ENCODE measurements at regions not wholly inside any gene's neighbourhood (a gene's known extent, or its start where the extent isn't known, plus 50 kb on each side); places are given as distances from the start of the nearest gene placed in this dataset.

- Histone ChIP-seq H3K36me3 (ENCODE audit: control insufficient read depth in 2 of 2, insufficient read depth in 1 of 2, low read length in 2 of 2) (no peaks in the 10 kb centered on the region), H3K4me1 (ENCODE audit: control insufficient read depth, insufficient read depth, low read length) (no peaks in the 10 kb centered on the region), H3K27ac (ENCODE audit: extremely low read depth, low read depth, low read length) (no peak overlapping the region), H3K4me3 (ENCODE audit: low read depth, low read length) (no peak overlapping the region), H3K9me3 (ENCODE audit: control insufficient read depth, insufficient read depth, low read depth, low read length) (no peaks in the 10 kb centered on the region; the same call in 1 of the 2 replicates)
- ChIA-PET POLR2A (no interaction called here), CTCF (interaction anchor here (1.2 kb wide), 1 partner anchor 92 kb away, joined by 6 read pairs; no protein-coding TSS in a partner anchor)
- TF ChIP-seq ATF2 (tag by site-specific recombination; IDR thresholded peaks at IDR 0.05; ENCODE audit: low read depth): no peak
These were observed 302.9 kb upstream of the RARB start for GRCh38 chr3:25125201-25125600.

DNA sequence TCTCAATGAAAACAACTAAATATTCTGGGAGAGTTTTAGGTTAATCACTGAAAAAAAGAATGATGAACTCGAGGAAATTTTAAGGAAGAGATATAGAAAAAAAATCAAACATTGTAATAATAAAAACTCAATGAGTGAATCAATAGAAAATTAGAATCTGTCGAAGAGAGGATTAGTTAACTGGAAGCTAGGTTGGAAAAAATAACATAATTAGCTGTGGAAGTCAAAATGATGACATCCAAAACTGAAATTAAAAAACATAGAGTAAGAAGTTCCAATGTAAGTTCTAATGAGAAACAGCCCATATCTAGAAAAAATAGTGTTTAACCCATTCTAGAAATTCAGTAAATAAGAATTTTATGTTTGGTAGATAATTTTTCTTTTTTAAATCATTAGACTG, 299.3 kb upstream of the RARB start:
- no peak overlapping the region for H3K27ac ChIP-seq (ENCODE audit: extremely low read depth, low read depth, low read length)
- H3K36me3 ChIP-seq (ENCODE audit: control insufficient read depth in 2 of 2, insufficient read depth in 1 of 2, low read length in 2 of 2): no peaks in the 10 kb centered on the region
- TF ChIP-seq ZNF610 (tag by site-specific recombination; IDR thresholded peaks at IDR 0.05; ENCODE audit: borderline replicate concordance): 0 out of 2 replicates have a peak, but pooled peaks have one; percentile 23
- no peak for TF ChIP-seq ZNF560 (tag by site-specific recombination; IDR thresholded peaks at IDR 0.05; ENCODE audit: borderline replicate concordance)
- peak; percentile 85 for TF ChIP-seq SETDB1 (IDR thresholded peaks at IDR 0.05; ENCODE audit: insufficient read length, low read length)
- peak; percentile 92 for TF ChIP-seq ZNF510 (tag by site-specific recombination; IDR thresholded peaks at IDR 0.05; ENCODE audit: insufficient replicate concordance)
- H3K4me1 ChIP-seq (ENCODE audit: control insufficient read depth, insufficient read depth, low read length): no peaks in the 10 kb centered on the region
- no peaks in the 10 kb centered on the region; the same call in 1 of the 2 replicates for H3K9me3 ChIP-seq (ENCODE audit: control insufficient read depth, insufficient read depth, low read depth, low read length)
- H3K4me3 ChIP-seq (ENCODE audit: low read depth, low read length): no peak overlapping the region
- POLR2A ChIA-PET: no interaction called here
- CTCF ChIA-PET: no interaction called here

- CTCF ChIA-PET: interaction anchor here (0.6 kb wide), 1 partner anchor 86 kb away, joined by 4 read pairs; no protein-coding TSS in a partner anchor
- Histone ChIP-seq H3K9me3 (ENCODE audit: control insufficient read depth, insufficient read depth, low read depth, low read length) (no peaks in the 10 kb centered on the region; the same call in 1 of the 2 replicates), H3K27ac (ENCODE audit: extremely low read depth, low read depth, low read length) (no peak overlapping the region), H3K36me3 (ENCODE audit: control insufficient read depth in 2 of 2, insufficient read depth in 1 of 2, low read length in 2 of 2) (no peaks in the 10 kb centered on the region), H3K4me3 (ENCODE audit: low read depth, low read length) (no peak overlapping the region), H3K4me1 (ENCODE audit: control insufficient read depth, insufficient read depth, low read length) (no peaks in the 10 kb centered on the region)
- POLR2A ChIA-PET: no interaction called here
- TF ChIP-seq EGR2 (tag by site-specific recombination; IDR thresholded peaks at IDR 0.05; ENCODE audit: low read depth): no peak
- TF ChIP-seq, protein P1, sequence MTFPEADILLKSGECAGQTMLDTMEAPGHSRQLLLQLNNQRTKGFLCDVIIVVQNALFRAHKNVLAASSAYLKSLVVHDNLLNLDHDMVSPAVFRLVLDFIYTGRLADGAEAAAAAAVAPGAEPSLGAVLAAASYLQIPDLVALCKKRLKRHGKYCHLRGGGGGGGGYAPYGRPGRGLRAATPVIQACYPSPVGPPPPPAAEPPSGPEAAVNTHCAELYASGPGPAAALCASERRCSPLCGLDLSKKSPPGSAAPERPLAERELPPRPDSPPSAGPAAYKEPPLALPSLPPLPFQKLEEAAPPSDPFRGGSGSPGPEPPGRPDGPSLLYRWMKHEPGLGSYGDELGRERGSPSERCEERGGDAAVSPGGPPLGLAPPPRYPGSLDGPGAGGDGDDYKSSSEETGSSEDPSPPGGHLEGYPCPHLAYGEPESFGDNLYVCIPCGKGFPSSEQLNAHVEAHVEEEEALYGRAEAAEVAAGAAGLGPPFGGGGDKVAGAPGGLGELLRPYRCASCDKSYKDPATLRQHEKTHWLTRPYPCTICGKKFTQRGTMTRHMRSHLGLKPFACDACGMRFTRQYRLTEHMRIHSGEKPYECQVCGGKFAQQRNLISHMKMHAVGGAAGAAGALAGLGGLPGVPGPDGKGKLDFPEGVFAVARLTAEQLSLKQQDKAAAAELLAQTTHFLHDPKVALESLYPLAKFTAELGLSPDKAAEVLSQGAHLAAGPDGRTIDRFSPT (tag by site-specific recombination; IDR thresholded peaks at IDR 0.05): no peak
- TF ChIP-seq ZBTB17 (tag by site-specific recombination; IDR thresholded peaks at IDR 0.05): no peak
- no peak for TF ChIP-seq SCRT2 (tag by site-specific recombination; IDR thresholded peaks at IDR 0.05)
- TF ChIP-seq ZNF140 (tag by site-specific recombination; IDR thresholded peaks at IDR 0.05): no peak
- no peak for TF ChIP-seq ZNF707 (tag by site-specific recombination; IDR thresholded peaks at IDR 0.05)
- no peak for TF ChIP-seq ZNF639 (tag by site-specific recombination; IDR thresholded peaks at IDR 0.05)
- TF ChIP-seq, protein P2, sequence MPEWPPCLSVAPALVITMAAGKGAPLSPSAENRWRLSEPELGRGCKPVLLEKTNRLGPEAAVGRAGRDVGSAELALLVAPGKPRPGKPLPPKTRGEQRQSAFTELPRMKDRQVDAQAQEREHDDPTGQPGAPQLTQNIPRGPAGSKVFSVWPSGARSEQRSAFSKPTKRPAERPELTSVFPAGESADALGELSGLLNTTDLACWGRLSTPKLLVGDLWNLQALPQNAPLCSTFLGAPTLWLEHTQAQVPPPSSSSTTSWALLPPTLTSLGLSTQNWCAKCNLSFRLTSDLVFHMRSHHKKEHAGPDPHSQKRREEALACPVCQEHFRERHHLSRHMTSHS (tag by site-specific recombination; IDR thresholded peaks at IDR 0.05): no peak
- no peak for TF ChIP-seq ZNF660 (tag by site-specific recombination; IDR thresholded peaks at IDR 0.05)
- no peak for TF ChIP-seq ZNF626 (tag by site-specific recombination; IDR thresholded peaks at IDR 0.05)
- TF ChIP-seq ZNF223 (tag by site-specific recombination; IDR thresholded peaks at IDR 0.05): no peak
- TF ChIP-seq ZNF169 (tag by site-specific recombination; IDR thresholded peaks at IDR 0.05): no peak
- no peak for TF ChIP-seq ZNF830 (tag by site-specific recombination; IDR thresholded peaks at IDR 0.05; ENCODE audit: low read depth)
- TF ChIP-seq ZNF701 (tag by site-specific recombination; IDR thresholded peaks at IDR 0.05): no peak
- TF ChIP-seq ATF2 (tag by site-specific recombination; IDR thresholded peaks at IDR 0.05; ENCODE audit: low read depth): no peak
These were observed 297.1 kb upstream of the RARB start for GRCh38 chr3:25130724-25131520.

Data from HEK293 (cell line).